ENCODE measurements at regions not wholly inside any gene's neighbourhood (a gene's known extent, or its start where the extent isn't known, plus 50 kb on each side); places are given as distances from the start of the nearest gene placed in this dataset.

GRCh38 chr14:84252706-84253105 lies 1277.2 kb upstream of the FLRT2 start:
- no CpG with 5 or more reads among the region's 2 CpGs for WGBS (ENCODE audit: insufficient coverage)
- CTCF ChIA-PET, result no interaction called here
- Histone ChIP-seq H3K9me3 (no peaks in the 10 kb centered on the region), H3K4me1 (ENCODE audit: control insufficient read depth in 1 of 2, extremely low read depth in 1 of 2, insufficient read depth in 2 of 2, low read length in 2 of 2) (no peaks in the 10 kb centered on the region), H3K36me3 (ENCODE audit: control insufficient read depth in 2 of 2, extremely low read depth in 1 of 2, insufficient read depth in 1 of 2, low read length in 1 of 2) (no peaks in the 10 kb centered on the region), H3K27ac (ENCODE audit: low read length) (no peak overlapping the region), H3K27me3 (replicated peaks in 1 of 2; ENCODE audit: control insufficient read depth in 2 of 2, extremely low read depth in 1 of 2, insufficient read depth in 2 of 2, low read length in 1 of 2) (no peaks in the 10 kb centered on the region), H3K4me3 (ENCODE audit: control insufficient read depth in 1 of 2, extremely low read depth in 1 of 2, low read length in 1 of 2) (no peak overlapping the region)
- Mint-ChIP-seq H3K36me3 (no peaks in the 10 kb centered on the region), H3K4me1 (no peaks in the 10 kb centered on the region), H3K27ac (no peak overlapping the region), H3K27me3 (no peaks in the 10 kb centered on the region), H3K4me3 (no peak overlapping the region), H3K9me3 (peaks cover 0 to 28% (median 15%) of the 10 kb centered on the region in 3 donors)
- ATAC-seq (replicated peaks in 1 of 4) (no peak), DNase-seq (no peak)
- POLR2A ChIA-PET, result no interaction called here

GRCh38 chr14:84253326-84253725 lies 1276.6 kb upstream of the FLRT2 start:
- no CpG with 5 or more reads among the region's 2 CpGs for WGBS (ENCODE audit: insufficient coverage)
- no peaks in the 10 kb centered on the region for H3K36me3 Mint-ChIP-seq
- H3K9me3 Mint-ChIP-seq, result peaks cover 0 to 22% (median 15%) of the 10 kb centered on the region in 3 donors
- DNase-seq, result no peak
- Histone ChIP-seq H3K27me3 (replicated peaks in 1 of 2; ENCODE audit: control insufficient read depth in 2 of 2, extremely low read depth in 1 of 2, insufficient read depth in 2 of 2, low read length in 1 of 2) (no peaks in the 10 kb centered on the region), H3K4me3 (ENCODE audit: control insufficient read depth in 1 of 2, extremely low read depth in 1 of 2, low read length in 1 of 2) (no peak overlapping the region), H3K4me1 (ENCODE audit: control insufficient read depth in 1 of 2, extremely low read depth in 1 of 2, insufficient read depth in 2 of 2, low read length in 2 of 2) (no peaks in the 10 kb centered on the region), H3K9me3 (no peaks in the 10 kb centered on the region), H3K36me3 (ENCODE audit: control insufficient read depth in 2 of 2, extremely low read depth in 1 of 2, insufficient read depth in 1 of 2, low read length in 1 of 2) (no peaks in the 10 kb centered on the region), H3K27ac (ENCODE audit: low read length) (no peak overlapping the region)
- no peak for ATAC-seq (replicated peaks in 1 of 4)
- CTCF ChIA-PET, result no interaction called here
- H3K4me3 Mint-ChIP-seq, result no peak overlapping the region
- no peak overlapping the region for H3K27ac Mint-ChIP-seq
- no peaks in the 10 kb centered on the region for H3K27me3 Mint-ChIP-seq
- POLR2A ChIA-PET, result no interaction called here
- H3K4me1 Mint-ChIP-seq, result no peaks in the 10 kb centered on the region

GRCh38 chr14:84254290-84254689 lies 1275.7 kb upstream of the FLRT2 start:
- no peaks in the 10 kb centered on the region for H3K9me3 ChIP-seq
- H3K9me3 Mint-ChIP-seq, result peaks cover 3 to 25% (median 11%) of the 10 kb centered on the region in 3 donors
- no peaks in the 10 kb centered on the region for H3K27me3 Mint-ChIP-seq
- no peak overlapping the region for H3K4me3 Mint-ChIP-seq
- ATAC-seq (replicated peaks in 1 of 4) (no peak), DNase-seq (no peak)
- POLR2A ChIA-PET, result no interaction called here
- no peaks in the 10 kb centered on the region for H3K36me3 Mint-ChIP-seq
- no peaks in the 10 kb centered on the region for H3K36me3 ChIP-seq (ENCODE audit: control insufficient read depth in 2 of 2, extremely low read depth in 1 of 2, insufficient read depth in 1 of 2, low read length in 1 of 2)
- H3K4me1 ChIP-seq (ENCODE audit: control insufficient read depth in 1 of 2, extremely low read depth in 1 of 2, insufficient read depth in 2 of 2, low read length in 2 of 2), result no peaks in the 10 kb centered on the region
- H3K27ac ChIP-seq (ENCODE audit: low read length), result no peak overlapping the region
- WGBS (ENCODE audit: insufficient coverage), result 58% methylated on average over 2 of the region's 4 CpGs
- H3K27me3 ChIP-seq (replicated peaks in 1 of 2; ENCODE audit: control insufficient read depth in 2 of 2, extremely low read depth in 1 of 2, insufficient read depth in 2 of 2, low read length in 1 of 2), result no peaks in the 10 kb centered on the region
- no peaks in the 10 kb centered on the region for H3K4me1 Mint-ChIP-seq
- no peak overlapping the region for H3K4me3 ChIP-seq (ENCODE audit: control insufficient read depth in 1 of 2, extremely low read depth in 1 of 2, low read length in 1 of 2)
- CTCF ChIA-PET, result no interaction called here
- H3K27ac Mint-ChIP-seq, result no peak overlapping the region

GRCh38 chr14:84262932-84263331 lies 1267.0 kb upstream of the FLRT2 start:
- H3K4me3 Mint-ChIP-seq, result no peak overlapping the region
- no peak for DNase-seq
- no peaks in the 10 kb centered on the region for H3K36me3 Mint-ChIP-seq
- Histone ChIP-seq H3K36me3 (ENCODE audit: control insufficient read depth in 2 of 2, extremely low read depth in 1 of 2, insufficient read depth in 1 of 2, low read length in 1 of 2) (no peaks in the 10 kb centered on the region), H3K27me3 (replicated peaks in 1 of 2; ENCODE audit: control insufficient read depth in 2 of 2, extremely low read depth in 1 of 2, insufficient read depth in 2 of 2, low read length in 1 of 2) (no peaks in the 10 kb centered on the region), H3K27ac (ENCODE audit: low read length) (no peak overlapping the region), H3K4me3 (ENCODE audit: control insufficient read depth in 1 of 2, extremely low read depth in 1 of 2, low read length in 1 of 2) (no peak overlapping the region), H3K4me1 (ENCODE audit: control insufficient read depth in 1 of 2, extremely low read depth in 1 of 2, insufficient read depth in 2 of 2, low read length in 2 of 2) (no peaks in the 10 kb centered on the region), H3K9me3 (no peaks in the 10 kb centered on the region)
- CTCF ChIA-PET, result no interaction called here
- peaks cover 11 to 23% (median 11%) of the 10 kb centered on the region in 3 donors for H3K9me3 Mint-ChIP-seq
- H3K27me3 Mint-ChIP-seq, result no peaks in the 10 kb centered on the region
- H3K27ac Mint-ChIP-seq, result no peak overlapping the region
- POLR2A ChIA-PET, result no interaction called here
- H3K4me1 Mint-ChIP-seq, result no peaks in the 10 kb centered on the region
- no peak for ATAC-seq (replicated peaks in 1 of 4)

- Histone ChIP-seq H3K27ac (ENCODE audit: low read length) (no peak overlapping the region), H3K9me3 (no peaks in the 10 kb centered on the region), H3K27me3 (replicated peaks in 1 of 2; ENCODE audit: control insufficient read depth in 2 of 2, extremely low read depth in 1 of 2, insufficient read depth in 2 of 2, low read length in 1 of 2) (no peaks in the 10 kb centered on the region), H3K4me3 (ENCODE audit: control insufficient read depth in 1 of 2, extremely low read depth in 1 of 2, low read length in 1 of 2) (no peak overlapping the region), H3K36me3 (ENCODE audit: control insufficient read depth in 2 of 2, extremely low read depth in 1 of 2, insufficient read depth in 1 of 2, low read length in 1 of 2) (no peaks in the 10 kb centered on the region), H3K4me1 (ENCODE audit: control insufficient read depth in 1 of 2, extremely low read depth in 1 of 2, insufficient read depth in 2 of 2, low read length in 2 of 2) (no peaks in the 10 kb centered on the region)
- H3K4me1 Mint-ChIP-seq, result no peaks in the 10 kb centered on the region
- ATAC-seq (replicated peaks in 1 of 4) (no peak), DNase-seq (no peak)
- ChIA-PET CTCF (no interaction called here), POLR2A (no interaction called here)
- H3K27me3 Mint-ChIP-seq, result no peaks in the 10 kb centered on the region
- H3K27ac Mint-ChIP-seq, result no peak overlapping the region
- no peaks in the 10 kb centered on the region for H3K36me3 Mint-ChIP-seq
- H3K9me3 Mint-ChIP-seq, result peaks cover 12 to 20% (median 18%) of the 10 kb centered on the region in 3 donors
- no CpG with 5 or more reads among the region's 2 CpGs for WGBS (ENCODE audit: insufficient coverage)
- H3K4me3 Mint-ChIP-seq, result no peak overlapping the region
Observed at GRCh38 chr14:84272290-84272721, 1257.6 kb upstream of the FLRT2 start.

GRCh38 chr14:84273181-84273580 lies 1256.8 kb upstream of the FLRT2 start:
- 100% methylated on average over 1 of the region's 3 CpGs for WGBS (ENCODE audit: insufficient coverage)

GRCh38 chr14:84282618-84283017 lies 1247.3 kb upstream of the FLRT2 start:
- peaks cover 0 to 11% (median 6%) of the 10 kb centered on the region in 3 donors for H3K9me3 Mint-ChIP-seq
- H3K4me1 Mint-ChIP-seq, result no peaks in the 10 kb centered on the region
- no peak for ATAC-seq (replicated peaks in 1 of 4)
- no peak overlapping the region for H3K27ac ChIP-seq (ENCODE audit: low read length)
- H3K36me3 ChIP-seq (ENCODE audit: control insufficient read depth in 2 of 2, extremely low read depth in 1 of 2, insufficient read depth in 1 of 2, low read length in 1 of 2), result no peaks in the 10 kb centered on the region
- CTCF ChIA-PET, result no interaction called here
- H3K27ac Mint-ChIP-seq, result no peak overlapping the region
- no peaks in the 10 kb centered on the region for H3K27me3 Mint-ChIP-seq
- no peaks in the 10 kb centered on the region for H3K27me3 ChIP-seq (replicated peaks in 1 of 2; ENCODE audit: control insufficient read depth in 2 of 2, extremely low read depth in 1 of 2, insufficient read depth in 2 of 2, low read length in 1 of 2)
- H3K4me3 Mint-ChIP-seq, result no peak overlapping the region
- H3K36me3 Mint-ChIP-seq, result no peaks in the 10 kb centered on the region
- H3K9me3 ChIP-seq, result no peaks in the 10 kb centered on the region
- no peak for DNase-seq
- POLR2A ChIA-PET, result no interaction called here
- H3K4me1 ChIP-seq (ENCODE audit: control insufficient read depth in 1 of 2, extremely low read depth in 1 of 2, insufficient read depth in 2 of 2, low read length in 2 of 2), result no peaks in the 10 kb centered on the region
- no peak overlapping the region for H3K4me3 ChIP-seq (ENCODE audit: control insufficient read depth in 1 of 2, extremely low read depth in 1 of 2, low read length in 1 of 2)
- WGBS (ENCODE audit: insufficient coverage), result no CpG with 5 or more reads among the region's 2 CpGs

More at GRCh38 chr14:84273181-84273580, 1256.8 kb upstream of the FLRT2 start:
- DNase-seq, result no peak
- Histone ChIP-seq H3K9me3 (no peaks in the 10 kb centered on the region), H3K27ac (ENCODE audit: low read length) (no peak overlapping the region), H3K27me3 (replicated peaks in 1 of 2; ENCODE audit: control insufficient read depth in 2 of 2, extremely low read depth in 1 of 2, insufficient read depth in 2 of 2, low read length in 1 of 2) (no peaks in the 10 kb centered on the region), H3K4me1 (ENCODE audit: control insufficient read depth in 1 of 2, extremely low read depth in 1 of 2, insufficient read depth in 2 of 2, low read length in 2 of 2) (no peaks in the 10 kb centered on the region), H3K36me3 (ENCODE audit: control insufficient read depth in 2 of 2, extremely low read depth in 1 of 2, insufficient read depth in 1 of 2, low read length in 1 of 2) (no peaks in the 10 kb centered on the region), H3K4me3 (ENCODE audit: control insufficient read depth in 1 of 2, extremely low read depth in 1 of 2, low read length in 1 of 2) (no peak overlapping the region)
- POLR2A ChIA-PET, result no interaction called here
- Mint-ChIP-seq H3K4me3 (no peak overlapping the region), H3K36me3 (no peaks in the 10 kb centered on the region), H3K27ac (no peak overlapping the region), H3K4me1 (no peaks in the 10 kb centered on the region), H3K27me3 (no peaks in the 10 kb centered on the region), H3K9me3 (peaks cover 12 to 22% (median 18%) of the 10 kb centered on the region in 3 donors)
- ATAC-seq (replicated peaks in 1 of 4), result no peak
- CTCF ChIA-PET, result no interaction called here
